Left lung (tissue), 4 donors: ENCODE measurements at regions not wholly inside any gene's neighbourhood (a gene's known extent, or its start where the extent isn't known, plus 50 kb on each side); places are given as distances from the start of the nearest gene placed in this dataset.

Experiments used
- ATAC-seq: fragments of 200-7000 bp; cut with Tn5 transposase; one replicate; pipeline ENCODE4 v1.9.1; 2020; ENCODE audit warnings: moderate library complexity
- DNase-seq, 4 donors: peaks; one replicate each; pipeline ENCODE4 v3.0.0-alpha.2; 2013 to 2020
- H3K27ac ChIP-seq, 2 donors: fragments of 200-600 bp; sonication (generic) in 1 of 2; one replicate each; pipeline versions ENCODE4 v1.5.0 to v1.8.0; 2020 to 2021
- H3K27me3 ChIP-seq, 2 donors: fragments of 200-600 bp; sonication (generic) in 1 of 2; one replicate each; pipeline versions ENCODE4 v1.5.0 to v1.8.0; 2020 to 2021
- H3K36me3 ChIP-seq, 2 donors: fragments of 200-600 bp; sonication (generic) in 1 of 2; one replicate each; pipeline versions ENCODE4 v1.5.0 to v1.8.0; 2020 to 2021
- H3K4me1 ChIP-seq, 2 donors: fragments of 200-600 bp; one replicate each; pipeline ENCODE4 v1.8.0; 2021
- H3K4me3 ChIP-seq, 2 donors: fragments of 200-600 bp; sonication (generic) in 1 of 2; one replicate each; pipeline versions ENCODE4 v1.5.0 to v1.8.0; 2020 to 2021; ENCODE audit warnings: mild to moderate bottlenecking in 1 of 2
- H3K9me3 ChIP-seq, 2 donors: fragments of 200-600 bp; sonication (generic) in 1 of 2; one replicate each; pipeline versions ENCODE4 v1.5.0 to v1.8.0; 2020 to 2021
- CTCF ChIP-seq, 2 donors: fragments of 200-600 bp; sonication (generic) in 1 of 2; IDR thresholded peaks; one replicate each; pipeline versions ENCODE4 v1.5.0 to v1.8.0; 2021; ENCODE audit warnings: antibody characterized with exemption in 2 of 2
- intact Hi-C, 2 donors: fragments of 100-400 bp; cut with DNase I; formaldehyde crosslinking; loops; one replicate each; pipeline versions ENCODE4 v1.11.2 to v1.14.2; 2022
- donor health status: DM: no; HTN: yes; CAD: no.
- donor health status: DM: no; HTN: no; CAD: no.

- TF ChIP-seq CTCF (IDR thresholded peaks at IDR 0.05): no peak
- Histone ChIP-seq H3K27me3 (no peaks in the 10 kb centered on the region), H3K27ac (no peak overlapping the region), H3K4me3 (no peak overlapping the region), H3K36me3 (no peaks in the 10 kb centered on the region), H3K4me1 (no peaks in the 10 kb centered on the region), H3K9me3 (no peaks in the 10 kb centered on the region)
- intact Hi-C loops: no loop called here
- no peak for ATAC-seq
- no peak for DNase-seq
Measured at GRCh38 chr15:47246317-47246716, 471.0 kb upstream of the SEMA6D start.

- TF ChIP-seq CTCF (IDR thresholded peaks at IDR 0.05): no peak
- Histone ChIP-seq H3K4me3 (no peak overlapping the region), H3K27ac (no peak overlapping the region), H3K9me3 (peaks cover 0 to 22% of the 10 kb centered on the region in 2 donors), H3K4me1 (no peaks in the 10 kb centered on the region), H3K36me3 (no peaks in the 10 kb centered on the region), H3K27me3 (no peaks in the 10 kb centered on the region)
- intact Hi-C loops: no loop called here
- ATAC-seq: no peak
- DNase-seq: no peak
Measured at GRCh38 chr15:47258521-47258920, 458.8 kb upstream of the SEMA6D start.

- H3K27ac ChIP-seq: no peak overlapping the region
- TF ChIP-seq CTCF (IDR thresholded peaks at IDR 0.05): no peak
- H3K9me3 ChIP-seq: peaks cover 0 to 8% of the 10 kb centered on the region in 2 donors
- no peaks in the 10 kb centered on the region for H3K27me3 ChIP-seq
- intact Hi-C loops: no loop called here
- DNase-seq (no peak), ATAC-seq (no peak)
- no peaks in the 10 kb centered on the region for H3K4me1 ChIP-seq
- no peaks in the 10 kb centered on the region for H3K36me3 ChIP-seq
- H3K4me3 ChIP-seq: no peak overlapping the region
Measured at GRCh38 chr15:47265686-47266085, 451.6 kb upstream of the SEMA6D start.

- Histone ChIP-seq H3K9me3 (peaks cover 0 to 8% of the 10 kb centered on the region in 2 donors), H3K4me3 (no peak overlapping the region), H3K4me1 (no peaks in the 10 kb centered on the region), H3K27me3 (no peaks in the 10 kb centered on the region), H3K36me3 (no peaks in the 10 kb centered on the region), H3K27ac (no peak overlapping the region)
- ATAC-seq (no peak), DNase-seq (no peak)
- no peak for TF ChIP-seq CTCF (IDR thresholded peaks at IDR 0.05)
- intact Hi-C loops: no loop called here
Measured at GRCh38 chr15:47266566-47266965, 450.7 kb upstream of the SEMA6D start.

- Histone ChIP-seq H3K36me3 (no peaks in the 10 kb centered on the region), H3K27me3 (no peaks in the 10 kb centered on the region), H3K9me3 (peaks cover 0 to 16% of the 10 kb centered on the region in 2 donors), H3K4me1 (no peaks in the 10 kb centered on the region), H3K27ac (no peak overlapping the region), H3K4me3 (no peak overlapping the region)
- TF ChIP-seq CTCF (IDR thresholded peaks at IDR 0.05): no peak
- DNase-seq (no peak), ATAC-seq (no peak)
- intact Hi-C loops: no loop called here
Measured at GRCh38 chr15:47273864-47274263, 443.4 kb upstream of the SEMA6D start.
